ENCODE measurements at regions not wholly inside any gene's neighbourhood (a gene's known extent, or its start where the extent isn't known, plus 50 kb on each side); places are given as distances from the start of the nearest gene placed in this dataset.

- DNase-seq (ENCODE audit: unreplicated experiment) = no peak
- TF ChIP-seq CTCF (IDR thresholded peaks at IDR 0.05; ENCODE audit: unreplicated experiment) = no peak
- Mint-ChIP-seq H3K27ac (ENCODE audit: low read depth, unreplicated experiment) (no peak overlapping the region), H3K27me3 (ENCODE audit: insufficient read depth, unreplicated experiment) (peaks cover 11% of the 10 kb centered on the region), H3K4me3 (ENCODE audit: unreplicated experiment) (no peak overlapping the region), H3K36me3 (ENCODE audit: insufficient read depth, unreplicated experiment) (no peaks in the 10 kb centered on the region), H3K9me3 (ENCODE audit: unreplicated experiment) (no peaks in the 10 kb centered on the region), H3K4me1 (ENCODE audit: insufficient read depth, unreplicated experiment) (no peaks in the 10 kb centered on the region)
- BruUV-seq (replicated peaks) = no TSS peak
- ChIA-PET POLR2A (no interaction called here), CTCF (interaction anchor here (0.6 kb wide), 2 partner anchors 402 to 1360 kb away, joined by 3 read pairs; no protein-coding TSS in a partner anchor)
- intact Hi-C loops (cut with micrococcal nuclease) = no loop called here
These were observed 81.2 kb upstream of the HIVEP3 start for GRCh38 chr1:41999884-42000283.

GRCh38 chr1:41998250-41998649, 79.5 kb upstream of the HIVEP3 start:
- no peaks in the 10 kb centered on the region for H3K4me1 Mint-ChIP-seq (ENCODE audit: insufficient read depth, unreplicated experiment)
- ChIA-PET CTCF (interaction anchor here (0.6 kb wide), 1 partner anchor 162 kb away, joined by 3 read pairs; no protein-coding TSS in a partner anchor), POLR2A (no interaction called here)
- peaks cover 16% of the 10 kb centered on the region for H3K27me3 Mint-ChIP-seq (ENCODE audit: insufficient read depth, unreplicated experiment)
- no peaks in the 10 kb centered on the region for H3K36me3 Mint-ChIP-seq (ENCODE audit: insufficient read depth, unreplicated experiment)
- no peak overlapping the region for H3K4me3 Mint-ChIP-seq (ENCODE audit: unreplicated experiment)
- intact Hi-C loops (cut with micrococcal nuclease) = no loop called here
- TF ChIP-seq CTCF (IDR thresholded peaks at IDR 0.05; ENCODE audit: unreplicated experiment) = no peak
- H3K27ac Mint-ChIP-seq (ENCODE audit: low read depth, unreplicated experiment) = no peak overlapping the region
- no peaks in the 10 kb centered on the region for H3K9me3 Mint-ChIP-seq (ENCODE audit: unreplicated experiment)
- BruUV-seq (replicated peaks) = no TSS peak
- DNase-seq (ENCODE audit: unreplicated experiment) = no peak

- no peak for TF ChIP-seq CTCF (IDR thresholded peaks at IDR 0.05; ENCODE audit: unreplicated experiment)
- H3K4me1 Mint-ChIP-seq (ENCODE audit: insufficient read depth, unreplicated experiment) = no peaks in the 10 kb centered on the region
- H3K9me3 Mint-ChIP-seq (ENCODE audit: unreplicated experiment) = no peaks in the 10 kb centered on the region
- peaks cover 16% of the 10 kb centered on the region for H3K27me3 Mint-ChIP-seq (ENCODE audit: insufficient read depth, unreplicated experiment)
- ChIA-PET POLR2A (interaction anchor here (0.8 kb wide), 1 partner anchor 9 kb away, joined by 3 read pairs; no protein-coding TSS in a partner anchor), CTCF (interaction anchor here (0.7 kb wide), 1 partner anchor 17 kb away, joined by 3 read pairs; no protein-coding TSS in a partner anchor)
- DNase-seq (ENCODE audit: unreplicated experiment) = no peak
- intact Hi-C loops (cut with micrococcal nuclease) = no loop called here
- H3K4me3 Mint-ChIP-seq (ENCODE audit: unreplicated experiment) = no peak overlapping the region
- no peaks in the 10 kb centered on the region for H3K36me3 Mint-ChIP-seq (ENCODE audit: insufficient read depth, unreplicated experiment)
- H3K27ac Mint-ChIP-seq (ENCODE audit: low read depth, unreplicated experiment) = no peak overlapping the region
- no TSS peak for BruUV-seq (replicated peaks)
These were observed 78.4 kb upstream of the HIVEP3 start for GRCh38 chr1:41997153-41997552.

GRCh38 chr1:41995441-41996130, 76.9 kb upstream of the HIVEP3 start:
- Mint-ChIP-seq H3K9me3 (ENCODE audit: unreplicated experiment) (no peaks in the 10 kb centered on the region), H3K4me1 (ENCODE audit: insufficient read depth, unreplicated experiment) (no peaks in the 10 kb centered on the region), H3K4me3 (ENCODE audit: unreplicated experiment) (no peak overlapping the region), H3K27me3 (ENCODE audit: insufficient read depth, unreplicated experiment) (peaks cover 16% of the 10 kb centered on the region), H3K27ac (ENCODE audit: low read depth, unreplicated experiment) (no peak overlapping the region), H3K36me3 (ENCODE audit: insufficient read depth, unreplicated experiment) (no peaks in the 10 kb centered on the region)
- CTCF ChIA-PET = interaction anchor here (0.6 kb wide), 2 partner anchors 343 to 712 kb away, joined by 3 read pairs; no protein-coding TSS in a partner anchor
- intact Hi-C loops (cut with micrococcal nuclease) = no loop called here
- no TSS peak for BruUV-seq (replicated peaks)
- POLR2A ChIA-PET = no interaction called here
- no peak for TF ChIP-seq CTCF (IDR thresholded peaks at IDR 0.05; ENCODE audit: unreplicated experiment)
- DNase-seq (ENCODE audit: unreplicated experiment) = no peak

Data from MCF 10A (cell line).